Stimulated activated naive CD8-positive, alpha-beta T cell treated with anti-CD3 and anti-CD28 coated beads, Interleukin-15, Interleukin-2, amounts not matched to agents 100 U/mL and 50 U/mL, for 24 hours (primary cell): ENCODE measurements at regions not wholly inside any gene's neighbourhood (a gene's known extent, or its start where the extent isn't known, plus 50 kb on each side); places are given as distances from the start of the nearest gene placed in this dataset.

Source experiments
- ATAC-seq: fragments of 150-1000 bp; cut with Tn5 transposase; one replicate; pipeline ENCODE4 v1.10.0; 2021
- DNase-seq: peaks from one replicate; pipeline ENCODE4 v3.0.0; 2021

- no peak for ATAC-seq
Measured at GRCh38 chr13:97631158-97631557, 197.2 kb downstream of the RAP2A start.

GRCh38 chr13:97639236-97639635 lies 205.3 kb downstream of the RAP2A start:
- no peak for ATAC-seq
- DNase-seq, result no peak

More at GRCh38 chr13:97631158-97631557, 197.2 kb downstream of the RAP2A start:
- no peak for DNase-seq

GRCh38 chr13:97640268-97640667 lies 206.3 kb downstream of the RAP2A start:
- DNase-seq, result no peak
- ATAC-seq, result no peak

GRCh38 chr13:97648171-97648880 lies 214.4 kb downstream of the RAP2A start:
- ATAC-seq (no peak), DNase-seq (no peak)

- ATAC-seq, result no peak
- DNase-seq, result no peak
Measured at GRCh38 chr13:97648881-97649224, 214.9 kb downstream of the RAP2A start.

- no peak for DNase-seq
- ATAC-seq, result no peak
Measured at GRCh38 chr13:97653443-97654140, 219.6 kb downstream of the RAP2A start.

- ATAC-seq, result no peak
Measured at GRCh38 chr13:97654236-97654635, 220.3 kb downstream of the RAP2A start.

GRCh38 chr13:97658556-97658955 lies 224.6 kb downstream of the RAP2A start:
- ATAC-seq (no peak), DNase-seq (no peak)

More at GRCh38 chr13:97654236-97654635, 220.3 kb downstream of the RAP2A start:
- no peak for DNase-seq

GRCh38 chr13:97659602-97660001 lies 225.6 kb downstream of the RAP2A start:
- ATAC-seq, result no peak
- no peak for DNase-seq

GRCh38 chr13:97660594-97661260 lies 226.8 kb downstream of the RAP2A start:
- DNase-seq (no peak), ATAC-seq (no peak)

- no peak for ATAC-seq
- DNase-seq, result no peak
Measured at GRCh38 chr13:97686594-97686993, 252.6 kb downstream of the RAP2A start.

GRCh38 chr13:97692628-97693027 lies 258.7 kb downstream of the RAP2A start:
- no peak for ATAC-seq
- DNase-seq, result no peak

- ATAC-seq, result no peak
- DNase-seq, result no peak
Measured at GRCh38 chr13:97695684-97696083, 257.8 kb upstream of the IPO5 start.

- no peak for ATAC-seq
- DNase-seq, result no peak
Measured at GRCh38 chr13:97696921-97697320, 256.6 kb upstream of the IPO5 start.

GRCh38 chr13:97700306-97700848 lies 253.1 kb upstream of the IPO5 start:
- no peak for DNase-seq
- no peak for ATAC-seq

GRCh38 chr13:97702614-97703013 lies 250.9 kb upstream of the IPO5 start:
- no peak for ATAC-seq
- DNase-seq, result no peak

GRCh38 chr13:97710797-97711196 lies 242.7 kb upstream of the IPO5 start:
- no peak for ATAC-seq
- DNase-seq, result no peak

- DNase-seq (no peak), ATAC-seq (no peak)
Measured at GRCh38 chr13:97712770-97713169, 240.7 kb upstream of the IPO5 start.

GRCh38 chr13:97715763-97716162 lies 237.7 kb upstream of the IPO5 start:
- ATAC-seq (no peak), DNase-seq (no peak)

GRCh38 chr13:97716746-97717145 lies 236.7 kb upstream of the IPO5 start:
- DNase-seq (no peak), ATAC-seq (no peak)

GRCh38 chr13:97719736-97720135 lies 233.7 kb upstream of the IPO5 start:
- no peak for DNase-seq
- no peak for ATAC-seq

GRCh38 chr13:97720896-97721295 lies 232.6 kb upstream of the IPO5 start:
- DNase-seq (no peak), ATAC-seq (no peak)

- ATAC-seq (no peak), DNase-seq (no peak)
Measured at GRCh38 chr13:97723655-97724054, 229.8 kb upstream of the IPO5 start.
